Endothelial cell of umbilical vein (primary cell): ENCODE measurements at regions not wholly inside any gene's neighbourhood (a gene's known extent, or its start where the extent isn't known, plus 50 kb on each side); places are given as distances from the start of the nearest gene placed in this dataset.

Source experiments
- BruUV-seq: library from RNA; stranded (reverse); fragments of 400-500 nt; replicated peaks from 2 replicates; lab custom pipeline; 2021; lab: Mats Ljungman, UMichigan
- CTCF ChIA-PET: fragments of 300-600, 350-600 bp; sonication (Branson Sonifier 250); formaldehyde crosslinking; loops from one replicate; lab custom pipeline; 2021; ENCODE audit warnings: antibody characterized with exemption, inconsistent platforms; lab: Charles Lee
- POLR2A ChIA-PET: fragments of 300-600, 350-600 bp; sonication (Branson Sonifier 250); formaldehyde crosslinking; loops from one replicate; lab custom pipeline; 2021; ENCODE audit warnings: antibody characterized with exemption, inconsistent platforms; lab: Charles Lee
- DNase-seq: peaks from one replicate; pipeline ENCODE4 v3.0.0-alpha.2; 2011; ENCODE audit warnings: low read depth, low spot score
- FAIRE-seq: peaks from 2 replicates; lab custom pipeline; 2011; peaks lifted over from hg19 to GRCh38; lab: Jason Lieb, UNC
- H2AFZ ChIP-seq: 2 replicates; pipeline ENCODE4 v1.6.0; 2012; ENCODE audit warnings: low read depth, low read length, control low read depth, inconsistent platforms
- H3K27ac ChIP-seq: 2 replicates; pipeline ENCODE4 v1.5.1; 2011; ENCODE audit warnings: low read depth, mild to moderate bottlenecking, control low read depth, low read length, moderate library complexity; ENCODE audit not compliant: insufficient read depth
- H3K27me3 ChIP-seq, 2 experiments: 2 replicates each; pipeline versions ENCODE4 v1.6.0 to v1.6.1; 2011; ENCODE audit warnings: low read length in 2 of 2, mixed read lengths in 1 of 2; ENCODE audit not compliant: control insufficient read depth in 2 of 2, insufficient read depth in 2 of 2
- H3K36me3 ChIP-seq, 2 experiments: 2 replicates in 1 of 2; 3 replicates in 1 of 2; pipeline ENCODE4 v1.5.1; 2011; ENCODE audit warnings: low read length in 2 of 2, mild to moderate bottlenecking in 1 of 2, moderate library complexity in 1 of 2; ENCODE audit not compliant: control insufficient read depth in 2 of 2, insufficient read depth in 2 of 2; ENCODE audit errors: extremely low read depth in 1 of 2
- H3K4me1 ChIP-seq: 3 replicates; pipeline ENCODE4 v1.5.1; 2011; ENCODE audit warnings: mild to moderate bottlenecking, low read length; ENCODE audit not compliant: control insufficient read depth, insufficient read depth; ENCODE audit errors: extremely low read depth
- H3K4me2 ChIP-seq: 2 replicates; pipeline ENCODE4 v1.6.1; 2011; ENCODE audit warnings: low read length, control low read depth, mixed read lengths; ENCODE audit not compliant: insufficient read depth
- H3K4me3 ChIP-seq, 3 experiments: fragments of 200-600 bp in 1 of 3; sonication (generic), shearing (Covaris generic) in 1 of 3; replicated peaks in 1 of 3; 2 replicates each; pipeline ENCODE4 v1.5.1; 2011 to 2016; ENCODE audit warnings: control low read depth in 3 of 3, low read length in 3 of 3, mild to moderate bottlenecking in 2 of 3, inconsistent platforms in 1 of 3, low read depth in 1 of 3, moderate library complexity in 1 of 3; ENCODE audit not compliant: insufficient read depth in 1 of 3
- H3K79me2 ChIP-seq: 2 replicates; pipeline ENCODE4 v1.6.0; 2012; ENCODE audit warnings: low read length, inconsistent platforms; ENCODE audit not compliant: control insufficient read depth, insufficient read depth
- H3K9ac ChIP-seq: replicated peaks from 2 replicates; pipeline ENCODE3; 2011; ENCODE audit warnings: low read length, control low read depth; ENCODE audit not compliant: insufficient read depth; ENCODE audit errors: extremely low read depth
- H3K9me1 ChIP-seq: replicated peaks from 3 replicates; pipeline ENCODE4 v1.6.0; 2011; ENCODE audit warnings: mild to moderate bottlenecking, low read length; ENCODE audit not compliant: control insufficient read depth, insufficient read depth; ENCODE audit errors: extremely low read depth
- H3K9me3 ChIP-seq: replicated peaks from 2 replicates; pipeline ENCODE4 v1.5.1; 2012; ENCODE audit warnings: low read length, inconsistent platforms; ENCODE audit not compliant: control insufficient read depth, insufficient read depth
- H4K20me1 ChIP-seq: replicated peaks from 2 replicates; pipeline ENCODE3; 2011; ENCODE audit warnings: mild to moderate bottlenecking, low read length; ENCODE audit not compliant: control insufficient read depth, insufficient read depth; ENCODE audit errors: extremely low read depth
- EZH2 ChIP-seq: IDR thresholded peaks from 2 replicates; pipeline ENCODE4 v1.6.1; 2012; ENCODE audit warnings: borderline replicate concordance, low read depth, mild to moderate bottlenecking, moderate library complexity, low read length, inconsistent platforms; ENCODE audit not compliant: severe bottlenecking
- FOS ChIP-seq: IDR thresholded peaks from 2 replicates; pipeline ENCODE4 v1.6.1; 2011; ENCODE audit warnings: mild to moderate bottlenecking, low read length, moderate library complexity, borderline replicate concordance; ENCODE audit not compliant: insufficient read depth
- GATA2 ChIP-seq: IDR thresholded peaks from 2 replicates; pipeline ENCODE4 v1.7.0; 2011; ENCODE audit warnings: low read depth, mild to moderate bottlenecking, moderate library complexity, mixed read lengths, low read length; ENCODE audit not compliant: insufficient read length, insufficient read depth
- JUN ChIP-seq: IDR thresholded peaks from 2 replicates; pipeline ENCODE4 v1.6.1; 2011; ENCODE audit warnings: borderline replicate concordance, low read depth; ENCODE audit not compliant: insufficient read length, insufficient read depth
- MYC ChIP-seq: IDR thresholded peaks from one replicate; pipeline ENCODE4 v1.6.1; 2011; ENCODE audit warnings: mild to moderate bottlenecking, low read depth, low read length
- POLR2A ChIP-seq: IDR thresholded peaks from 2 replicates; pipeline ENCODE4 v1.6.1; 2012; ENCODE audit warnings: low read depth, mild to moderate bottlenecking, control low read depth, low read length
- POLR2AphosphoS5 ChIP-seq: IDR thresholded peaks from 2 replicates; pipeline ENCODE4 v1.6.1; 2012; ENCODE audit warnings: low read depth, mild to moderate bottlenecking, control low read depth, low read length, moderate library complexity; ENCODE audit not compliant: insufficient read depth
- dilution Hi-C: fragments of 300-500 bp; cut with MboI; formaldehyde crosslinking; loops from one replicate; pipeline ENCODE4 v1.15.0; 2019; ENCODE audit warnings: low sequenced_read_pairs; ENCODE audit not compliant: extremely low pct_ligation_motif_present
- intact Hi-C: fragments of 100-400 bp; cut with micrococcal nuclease; formaldehyde crosslinking; loops from one replicate; pipeline ENCODE4 v1.10.0; 2022
- TF ChIP-seq, protein P1 (sequence below), 2 donors: IDR thresholded peaks; 1 replicate in 1 of 2; 2 replicates in 1 of 2; pipeline ENCODE4 v1.5.1; 2011; ENCODE audit warnings: low read length in 2 of 2, mild to moderate bottlenecking in 2 of 2, moderate library complexity in 2 of 2, control low read depth in 1 of 2, inconsistent platforms in 1 of 2, low read depth in 1 of 2; ENCODE audit not compliant: insufficient read depth in 1 of 2; ENCODE audit errors: extremely low read depth in 1 of 2
- TF ChIP-seq, protein P2 (sequence below): IDR thresholded peaks from 2 replicates; pipeline ENCODE4 v1.6.1; 2011; ENCODE audit not compliant: insufficient read depth, insufficient read length

DNA sequence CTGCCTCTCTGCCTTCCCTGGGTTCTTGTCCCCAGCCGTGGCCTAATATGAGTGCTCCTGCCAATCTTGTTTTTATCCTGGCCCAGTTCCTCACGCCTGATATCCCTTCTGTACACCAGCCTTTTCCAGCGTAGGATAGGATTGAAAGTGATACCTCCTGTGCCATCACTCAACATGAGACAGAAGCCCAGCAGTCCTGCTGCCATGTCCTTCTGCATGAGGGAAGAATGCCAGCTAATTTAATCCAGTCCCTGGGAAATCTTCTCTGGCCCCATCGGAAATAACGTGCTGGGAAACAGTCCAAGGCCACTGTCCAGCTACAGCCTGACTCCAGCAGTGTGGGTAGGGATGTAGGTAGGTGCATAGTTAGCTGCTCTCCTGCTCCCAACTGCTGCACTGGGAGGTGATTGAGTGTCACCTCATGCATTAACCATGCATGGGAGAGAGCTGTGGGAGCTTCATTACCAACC, 92.0 kb upstream of the TPM1 start:
- H3K4me2 ChIP-seq, result no peak overlapping the region
- H3K27ac ChIP-seq, result no peak overlapping the region
- H3K79me2 ChIP-seq, result no peaks in the 10 kb centered on the region
- BruUV-seq, result no TSS peak
- no peaks in the 10 kb centered on the region for H4K20me1 ChIP-seq
- intact Hi-C loops, result no loop called here
- ChIA-PET CTCF (interaction anchor here (1.4 to 1.7 kb wide), 2 partner anchors 11 kb away, joined by 6 to 8 read pairs; no protein-coding TSS in a partner anchor), POLR2A (no interaction called here)
- no peaks in the 10 kb centered on the region for H3K9me1 ChIP-seq
- no peak overlapping the region for H3K4me3 ChIP-seq
- DNase-seq (no peak), FAIRE-seq (no peak)
- peaks cover 0 to 9% of the 10 kb centered on the region in 2 experiments for H3K27me3 ChIP-seq
- no peaks in the 10 kb centered on the region for H3K36me3 ChIP-seq
- H3K9me3 ChIP-seq, result no peaks in the 10 kb centered on the region
- TF ChIP-seq, protein P1, sequence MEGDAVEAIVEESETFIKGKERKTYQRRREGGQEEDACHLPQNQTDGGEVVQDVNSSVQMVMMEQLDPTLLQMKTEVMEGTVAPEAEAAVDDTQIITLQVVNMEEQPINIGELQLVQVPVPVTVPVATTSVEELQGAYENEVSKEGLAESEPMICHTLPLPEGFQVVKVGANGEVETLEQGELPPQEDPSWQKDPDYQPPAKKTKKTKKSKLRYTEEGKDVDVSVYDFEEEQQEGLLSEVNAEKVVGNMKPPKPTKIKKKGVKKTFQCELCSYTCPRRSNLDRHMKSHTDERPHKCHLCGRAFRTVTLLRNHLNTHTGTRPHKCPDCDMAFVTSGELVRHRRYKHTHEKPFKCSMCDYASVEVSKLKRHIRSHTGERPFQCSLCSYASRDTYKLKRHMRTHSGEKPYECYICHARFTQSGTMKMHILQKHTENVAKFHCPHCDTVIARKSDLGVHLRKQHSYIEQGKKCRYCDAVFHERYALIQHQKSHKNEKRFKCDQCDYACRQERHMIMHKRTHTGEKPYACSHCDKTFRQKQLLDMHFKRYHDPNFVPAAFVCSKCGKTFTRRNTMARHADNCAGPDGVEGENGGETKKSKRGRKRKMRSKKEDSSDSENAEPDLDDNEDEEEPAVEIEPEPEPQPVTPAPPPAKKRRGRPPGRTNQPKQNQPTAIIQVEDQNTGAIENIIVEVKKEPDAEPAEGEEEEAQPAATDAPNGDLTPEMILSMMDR (IDR thresholded peaks at IDR 0.05; ENCODE audit: extremely low read depth in 1 of 2, insufficient read depth in 1 of 2, low read depth in 1 of 2, low read length in 2 of 2), result no peak
- no peak for TF ChIP-seq MYC
- TF ChIP-seq POLR2A, result no peak
- no peak for TF ChIP-seq POLR2AphosphoS5
- TF ChIP-seq EZH2, result no peak
- no peak for TF ChIP-seq FOS
- TF ChIP-seq, protein P2, sequence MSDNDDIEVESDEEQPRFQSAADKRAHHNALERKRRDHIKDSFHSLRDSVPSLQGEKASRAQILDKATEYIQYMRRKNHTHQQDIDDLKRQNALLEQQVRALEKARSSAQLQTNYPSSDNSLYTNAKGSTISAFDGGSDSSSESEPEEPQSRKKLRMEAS, result no peak
- TF ChIP-seq GATA2, result no peak
- TF ChIP-seq JUN, result no peak
- no peak overlapping the region for H2AFZ ChIP-seq
- H3K4me1 ChIP-seq, result no peaks in the 10 kb centered on the region
- dilution Hi-C loops, result no loop called here
- H3K9ac ChIP-seq, result no peak overlapping the region
